ENCODE measurements at regions not wholly inside any gene's neighbourhood (a gene's known extent, or its start where the extent isn't known, plus 50 kb on each side); places are given as distances from the start of the nearest gene placed in this dataset.

GRCh38 chr2:164260506-164260905 is 360.8 kb downstream of the GRB14 start:
- CTCF ChIA-PET = no interaction called here
- ATAC-seq (ENCODE audit: poor library complexity) (no peak), DNase-seq (no peak)
- no peaks in the 10 kb centered on the region for H3K27me3 ChIP-seq (ENCODE audit: control insufficient read depth in 1 of 2, insufficient read depth in 2 of 2, low read length in 2 of 2)
- H3K4me3 ChIP-seq (ENCODE audit: low read length) = no peak overlapping the region
- no peaks in the 10 kb centered on the region for H3K27me3 Mint-ChIP-seq
- intact Hi-C loops (cut with DNase I, micrococcal nuclease) = no loop called here
- no peak overlapping the region for H3K27ac ChIP-seq (ENCODE audit: low read depth in 1 of 2, low read length in 2 of 2)
- no peaks in the 10 kb centered on the region for H3K4me1 Mint-ChIP-seq (ENCODE audit: low read depth)
- H3K4me1 ChIP-seq (ENCODE audit: insufficient read depth, low read length) = no peaks in the 10 kb centered on the region
- peaks cover 6% of the 10 kb centered on the region for H3K9me3 Mint-ChIP-seq
- POLR2A ChIA-PET = no interaction called here
- peaks cover 0 to 4% of the 10 kb centered on the region in 2 experiments for H3K9me3 ChIP-seq (ENCODE audit: control insufficient read depth in 1 of 2, insufficient read depth in 1 of 2, low read length in 2 of 2)
- H3K27ac Mint-ChIP-seq = no peak overlapping the region
- no peak for TF ChIP-seq CTCF (IDR thresholded peaks at IDR 0.05)
- H3K36me3 Mint-ChIP-seq (ENCODE audit: low read depth) = no peaks in the 10 kb centered on the region
- no peak overlapping the region for H3K4me3 Mint-ChIP-seq
- no peaks in the 10 kb centered on the region for H3K36me3 ChIP-seq (ENCODE audit: insufficient read depth, low read length)

- DNase-seq (no peak), ATAC-seq (ENCODE audit: poor library complexity) (no peak)
- H3K4me3 ChIP-seq (ENCODE audit: low read length) = no peak overlapping the region
- POLR2A ChIA-PET = no interaction called here
- H3K36me3 ChIP-seq (ENCODE audit: insufficient read depth, low read length) = no peaks in the 10 kb centered on the region
- peaks cover 6% of the 10 kb centered on the region for H3K9me3 Mint-ChIP-seq
- H3K9me3 ChIP-seq (ENCODE audit: control insufficient read depth in 1 of 2, insufficient read depth in 1 of 2, low read length in 2 of 2) = peaks cover 0 to 4% of the 10 kb centered on the region in 2 experiments
- CTCF ChIA-PET = no interaction called here
- H3K27ac Mint-ChIP-seq = no peak overlapping the region
- no peak for TF ChIP-seq CTCF (IDR thresholded peaks at IDR 0.05)
- intact Hi-C loops (cut with DNase I, micrococcal nuclease) = no loop called here
- no peaks in the 10 kb centered on the region for H3K27me3 Mint-ChIP-seq
- no peaks in the 10 kb centered on the region for H3K36me3 Mint-ChIP-seq (ENCODE audit: low read depth)
- H3K27ac ChIP-seq (ENCODE audit: low read depth in 1 of 2, low read length in 2 of 2) = no peak overlapping the region
- no peak overlapping the region for H3K4me3 Mint-ChIP-seq
- H3K27me3 ChIP-seq (ENCODE audit: control insufficient read depth in 1 of 2, insufficient read depth in 2 of 2, low read length in 2 of 2) = no peaks in the 10 kb centered on the region
- H3K4me1 ChIP-seq (ENCODE audit: insufficient read depth, low read length) = no peaks in the 10 kb centered on the region
- H3K4me1 Mint-ChIP-seq (ENCODE audit: low read depth) = no peaks in the 10 kb centered on the region
These were observed 363.5 kb downstream of the GRB14 start for GRCh38 chr2:164257742-164258141.

- ChIA-PET CTCF (no interaction called here), POLR2A (no interaction called here)
- Histone ChIP-seq H3K36me3 (ENCODE audit: insufficient read depth, low read length) (no peaks in the 10 kb centered on the region), H3K27me3 (ENCODE audit: control insufficient read depth in 1 of 2, insufficient read depth in 2 of 2, low read length in 2 of 2) (no peaks in the 10 kb centered on the region), H3K4me3 (ENCODE audit: low read length) (no peak overlapping the region), H3K4me1 (ENCODE audit: insufficient read depth, low read length) (no peaks in the 10 kb centered on the region), H3K9me3 (ENCODE audit: control insufficient read depth in 1 of 2, insufficient read depth in 1 of 2, low read length in 2 of 2) (no peaks in the 10 kb centered on the region), H3K27ac (ENCODE audit: low read depth in 1 of 2, low read length in 2 of 2) (no peak overlapping the region)
- H3K4me3 Mint-ChIP-seq = no peak overlapping the region
- no peaks in the 10 kb centered on the region for H3K36me3 Mint-ChIP-seq (ENCODE audit: low read depth)
- intact Hi-C loops (cut with DNase I, micrococcal nuclease) = no loop called here
- no peaks in the 10 kb centered on the region for H3K27me3 Mint-ChIP-seq
- ATAC-seq (ENCODE audit: poor library complexity) (no peak), DNase-seq (no peak)
- TF ChIP-seq CTCF (IDR thresholded peaks at IDR 0.05) = no peak
- no peaks in the 10 kb centered on the region for H3K4me1 Mint-ChIP-seq (ENCODE audit: low read depth)
- no peak overlapping the region for H3K27ac Mint-ChIP-seq
- peaks cover 3% of the 10 kb centered on the region for H3K9me3 Mint-ChIP-seq
These were observed 368.6 kb downstream of the GRB14 start for GRCh38 chr2:164252568-164253287.
